HG03575 (cell line): ENCODE measurements at regions not wholly inside any gene's neighbourhood (a gene's known extent, or its start where the extent isn't known, plus 50 kb on each side); places are given as distances from the start of the nearest gene placed in this dataset.
"Not testable (repeated sequence)": the region's sequence is repeated elsewhere in the genome, so short reads cannot be mapped to it uniquely, and the experiment has no call there.

Source experiments
- ATAC-seq: cut with Tn5 transposase; IDR thresholded peaks from one replicate; pipeline ENCODE4 v1.9.1; 2021; ENCODE audit not compliant: unreplicated experiment, insufficient number of reproducible peaks, low FRiP score; ENCODE audit errors: extremely low read depth

GRCh38 chr15:31501536-31502157 is 175.0 kb downstream of the KLF13 start:
- ATAC-seq = no peak

DNA sequence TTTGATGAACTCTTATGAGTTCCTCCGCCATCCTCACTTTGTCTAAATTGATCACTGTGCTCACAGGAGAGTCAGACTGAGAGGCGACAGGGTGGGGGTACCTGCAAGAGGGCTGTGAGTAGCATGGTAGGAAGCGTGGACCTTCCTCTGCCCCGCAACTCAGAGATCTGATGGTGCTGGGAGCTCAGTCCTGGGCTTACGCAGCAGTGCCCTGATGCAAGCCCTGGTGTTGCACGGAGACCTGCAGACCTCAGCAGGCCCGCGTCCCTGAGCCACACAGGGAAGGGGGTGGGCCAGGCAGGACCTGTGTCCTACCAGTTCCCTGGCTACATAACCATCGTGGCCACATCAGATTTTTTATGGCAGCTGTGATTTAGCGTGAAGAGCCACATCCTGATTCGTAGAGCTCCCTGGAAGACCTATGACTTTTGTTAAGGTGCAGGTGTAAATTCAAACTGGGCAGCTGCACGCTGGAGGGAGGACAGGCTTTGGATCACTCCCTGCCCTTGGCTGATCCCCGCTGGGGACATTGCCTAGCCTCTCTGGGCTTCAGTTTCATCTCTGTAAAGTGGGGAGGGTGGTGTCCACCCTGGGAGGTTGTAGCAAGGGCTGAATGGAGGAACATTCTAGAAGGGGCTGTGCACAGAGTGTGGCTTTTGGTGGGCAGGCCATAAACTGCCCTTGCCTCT is 176.1 kb downstream of the KLF13 start:
- no peak for ATAC-seq

DNA sequence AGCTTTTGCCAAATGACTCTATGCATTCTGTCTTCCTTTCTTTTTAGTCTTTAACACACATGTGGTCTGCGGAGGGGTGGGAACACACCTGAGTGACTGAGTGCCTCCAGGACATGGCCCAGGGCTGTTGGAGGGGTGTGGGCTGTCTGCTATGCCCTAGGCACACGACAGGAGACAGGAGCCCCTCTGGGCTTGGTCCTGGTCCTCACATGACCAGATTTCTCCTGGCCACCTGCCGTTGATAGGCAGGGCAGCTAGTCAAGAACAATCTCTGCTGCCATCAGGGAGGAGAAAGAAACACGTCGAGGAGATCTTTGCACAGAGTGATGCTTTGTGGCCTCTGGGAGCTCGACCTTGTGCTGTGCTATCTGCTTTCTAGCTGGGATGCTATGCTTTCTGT is 176.6 kb downstream of the KLF13 start:
- ATAC-seq = no peak

DNA sequence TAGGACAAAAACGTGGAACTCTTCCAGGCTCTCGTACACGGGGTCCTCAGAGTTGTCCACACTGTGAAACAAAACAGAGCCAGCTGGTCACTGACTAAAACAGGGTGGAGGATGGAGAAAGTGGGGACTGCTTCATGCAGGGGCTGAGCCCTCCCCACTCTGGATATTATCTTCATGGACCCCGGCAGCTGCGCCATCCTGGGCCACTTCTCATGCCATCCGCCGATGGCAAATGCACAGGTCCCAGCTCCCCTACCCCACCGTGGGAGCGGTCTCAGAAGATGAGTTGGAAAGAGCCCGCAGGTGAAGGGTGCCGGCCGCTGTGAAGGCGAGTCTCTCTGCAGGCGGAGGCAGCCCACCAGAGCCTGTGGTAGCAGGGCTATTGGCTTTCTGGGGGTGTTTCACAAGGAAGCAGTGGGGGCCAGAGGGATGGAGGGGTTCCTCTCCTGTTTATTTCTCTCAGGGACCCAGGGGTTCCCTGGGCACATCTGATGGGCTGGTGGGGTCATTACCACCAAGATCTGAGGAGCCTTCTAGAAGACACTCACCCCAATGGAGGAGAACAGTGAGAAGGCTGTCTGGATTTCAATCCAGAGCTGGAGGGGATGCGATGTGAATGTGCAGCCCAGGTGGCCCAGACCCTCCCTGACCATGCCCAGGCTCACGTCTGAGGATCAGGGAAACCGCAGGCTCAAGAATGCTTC is 177.3 kb downstream of the KLF13 start:
- no peak for ATAC-seq

DNA sequence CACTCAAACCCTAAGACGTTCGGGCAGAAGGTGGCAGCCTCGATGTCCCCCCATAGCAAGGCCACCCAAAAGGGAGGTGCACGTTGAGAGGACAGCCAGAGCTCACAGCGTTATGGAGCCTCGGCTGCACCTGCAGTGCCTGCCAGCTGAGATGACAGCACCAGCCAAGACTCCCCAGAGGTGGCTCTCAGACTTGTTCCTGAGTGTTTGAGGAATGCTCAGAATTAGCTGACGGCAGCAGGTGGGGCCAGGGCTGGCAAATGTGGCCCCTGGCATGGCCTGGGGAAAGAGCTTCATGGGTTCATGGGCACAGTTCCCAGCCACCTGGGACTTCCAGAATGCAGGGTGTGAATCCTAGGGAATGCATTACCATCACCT is 177.8 kb downstream of the KLF13 start:
- ATAC-seq = no peak

DNA sequence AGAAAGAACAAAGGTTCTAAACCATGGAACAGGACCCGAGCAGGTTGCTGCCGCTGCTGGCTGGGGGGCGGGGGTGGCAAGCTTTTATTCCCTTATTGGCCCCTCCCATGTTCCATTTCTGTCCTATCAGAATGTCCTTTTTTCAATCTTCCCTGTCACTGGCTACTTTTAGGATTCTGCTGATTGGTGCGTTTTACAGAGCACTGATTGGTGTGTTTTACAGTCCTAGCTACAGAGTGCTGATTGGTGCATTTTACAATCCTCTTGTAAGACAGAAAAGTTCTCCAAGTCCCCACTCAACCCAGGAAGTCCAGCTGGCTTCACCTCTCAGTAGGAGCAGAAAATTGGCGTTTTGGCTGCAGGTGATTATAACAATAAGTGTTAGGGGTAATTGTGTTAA is 180.9 kb downstream of the KLF13 start:
- not testable (repeated sequence) for ATAC-seq

GRCh38 chr15:31508656-31509055 is 182.0 kb downstream of the KLF13 start:
- no peak for ATAC-seq

- ATAC-seq = no peak
These were observed 183.4 kb downstream of the KLF13 start for GRCh38 chr15:31510057-31510456.

GRCh38 chr15:31511707-31512310 is 185.2 kb downstream of the KLF13 start:
- ATAC-seq = no peak

DNA sequence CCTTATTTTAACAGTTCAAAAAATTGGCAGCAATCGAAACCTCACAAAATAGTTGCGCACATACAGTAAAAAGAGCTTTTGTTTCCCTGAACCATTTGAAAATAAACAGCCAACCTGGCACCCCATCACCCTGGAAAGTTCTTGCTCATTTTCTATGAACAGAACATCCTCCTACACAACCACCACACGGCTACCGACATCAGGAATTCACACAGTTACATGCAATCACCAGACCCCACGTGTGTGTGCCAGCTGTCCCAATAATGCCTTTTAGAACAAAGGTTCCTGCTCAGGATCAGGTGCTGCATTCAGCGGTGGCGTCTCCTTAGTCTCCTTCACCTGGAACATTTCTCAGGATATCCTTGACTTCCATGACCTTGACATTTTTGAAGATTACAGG is 186.5 kb downstream of the KLF13 start:
- ATAC-seq = no peak

DNA sequence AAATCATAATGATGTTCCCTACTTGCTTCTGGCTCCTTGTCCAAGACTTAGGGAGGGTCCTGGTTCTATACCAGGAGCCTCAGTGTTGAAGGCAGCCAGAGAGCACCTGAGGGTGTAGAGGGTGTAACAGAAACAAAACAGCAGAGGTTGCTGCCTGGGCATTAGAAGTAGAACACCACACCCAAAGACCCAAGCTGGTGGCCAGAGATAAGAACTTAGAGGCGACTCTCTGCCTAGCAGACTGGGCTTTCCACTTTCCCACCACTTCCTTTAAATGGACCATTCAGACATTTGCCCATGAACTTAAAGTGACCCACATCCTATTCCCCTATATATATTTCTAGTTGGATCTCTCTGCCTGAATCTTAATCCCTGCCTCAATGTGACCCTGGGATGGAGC is 189.8 kb downstream of the KLF13 start:
- ATAC-seq = no peak

- no peak for ATAC-seq
These were observed 190.2 kb downstream of the KLF13 start for GRCh38 chr15:31516874-31517273.

GRCh38 chr15:31517711-31518110 is 191.1 kb downstream of the KLF13 start:
- no peak for ATAC-seq

- ATAC-seq = no peak
These were observed 195.4 kb downstream of the KLF13 start for GRCh38 chr15:31522028-31522427.

- no peak for ATAC-seq
These were observed 196.5 kb downstream of the KLF13 start for GRCh38 chr15:31523027-31523654.

DNA sequence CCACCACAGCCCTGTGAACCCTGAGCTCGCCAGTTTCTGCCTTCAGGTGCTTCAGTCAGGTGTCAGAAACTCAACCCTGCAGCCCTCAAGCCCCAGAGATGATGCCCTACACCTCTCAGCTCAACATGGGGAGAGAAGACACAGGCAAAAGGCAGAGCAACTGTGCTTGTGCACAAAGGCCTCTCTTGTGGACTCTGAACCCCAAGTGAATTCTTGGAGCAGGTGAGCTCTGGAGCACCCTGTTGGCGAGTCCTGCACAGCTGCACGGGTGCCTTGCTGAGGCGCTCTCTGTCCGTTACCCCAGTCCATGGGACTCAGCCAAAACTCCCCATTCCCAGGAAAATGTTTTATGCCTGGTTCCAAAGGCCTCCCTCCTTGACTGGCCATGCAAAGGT is 197.0 kb downstream of the KLF13 start:
- ATAC-seq = no peak

DNA sequence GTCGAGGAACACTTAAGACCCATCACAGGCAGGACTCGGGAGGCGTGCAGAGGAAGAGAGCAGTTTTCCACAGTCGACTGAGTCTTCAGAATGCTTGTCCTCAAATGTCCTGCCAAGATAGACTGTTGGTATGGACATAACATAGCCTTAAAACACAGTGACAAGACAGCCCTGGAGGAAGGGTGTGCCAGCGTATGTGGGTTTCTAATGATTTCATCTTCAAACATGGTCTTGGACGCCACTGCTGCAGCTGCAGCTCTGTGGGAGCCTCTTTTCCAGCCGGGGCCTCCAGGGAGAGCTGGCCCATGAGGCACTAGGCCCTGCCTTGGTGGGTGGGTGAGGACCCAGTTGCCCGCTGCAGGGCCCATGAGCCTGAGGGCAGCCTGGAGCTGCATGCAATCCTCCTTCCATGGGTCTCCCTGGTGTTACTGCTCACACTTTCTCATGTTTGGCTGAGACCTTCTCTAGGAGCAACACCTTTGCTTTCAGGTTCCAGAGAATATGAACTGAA is 198.6 kb downstream of the KLF13 start:
- ATAC-seq = no peak

GRCh38 chr15:31525988-31526665 is 199.5 kb downstream of the KLF13 start:
- ATAC-seq = no peak
